Liver (tissue), 8 donors: ENCODE measurements at regions not wholly inside any gene's neighbourhood (a gene's known extent, or its start where the extent isn't known, plus 50 kb on each side); places are given as distances from the start of the nearest gene placed in this dataset.

Experiments used
- DNase-seq: peaks from one replicate; pipeline ENCODE4 v3.0.0-alpha.2; 2017; ENCODE audit warnings: low spot score
- H3K27ac ChIP-seq, 2 donors: one replicate each; pipeline ENCODE4 v1.7.0; 2013; ENCODE audit warnings: inconsistent platforms in 2 of 2, low read length in 2 of 2, control low read depth in 1 of 2, low read depth in 1 of 2, mild to moderate bottlenecking in 1 of 2
- H3K27me3 ChIP-seq, 4 donors: one replicate each; pipeline versions ENCODE4 v1.6.1 to v1.7.0; 2013; ENCODE audit warnings: low read length in 3 of 4, inconsistent platforms in 1 of 4, mild to moderate bottlenecking in 1 of 4, moderate library complexity in 1 of 4; ENCODE audit not compliant: control insufficient read depth in 4 of 4, insufficient read depth in 4 of 4
- H3K36me3 ChIP-seq, 4 donors: one replicate each; pipeline versions ENCODE4 v1.6.1 to v1.7.0; 2013; ENCODE audit warnings: low read length in 3 of 4, mild to moderate bottlenecking in 3 of 4, low read depth in 1 of 4, moderate library complexity in 1 of 4; ENCODE audit not compliant: control insufficient read depth in 4 of 4, insufficient read depth in 3 of 4
- H3K4me1 ChIP-seq, 4 donors: one replicate each; pipeline versions ENCODE4 v1.6.1 to v1.7.0; 2013; ENCODE audit warnings: low read length in 3 of 4, mild to moderate bottlenecking in 3 of 4, moderate library complexity in 1 of 4; ENCODE audit not compliant: control insufficient read depth in 4 of 4, insufficient read depth in 4 of 4
- H3K4me3 ChIP-seq, 3 donors: one replicate each; pipeline versions ENCODE4 v1.6.1 to v1.7.0; 2013; ENCODE audit warnings: low read length in 3 of 3, control low read depth in 1 of 3, low read depth in 1 of 3, mild to moderate bottlenecking in 1 of 3
- H3K9ac ChIP-seq, 2 donors: one replicate each; pipeline ENCODE4 v1.7.0; 2013; ENCODE audit warnings: low read length in 2 of 2, mild to moderate bottlenecking in 2 of 2, moderate library complexity in 2 of 2, control low read depth in 1 of 2, low read depth in 1 of 2
- H3K9me3 ChIP-seq, 4 donors: one replicate each; pipeline versions ENCODE4 v1.6.1 to v1.7.0; 2013; ENCODE audit warnings: low read length in 3 of 4; ENCODE audit not compliant: control insufficient read depth in 4 of 4
- ATF3 ChIP-seq: IDR thresholded peaks from 2 replicates; pipeline ENCODE4 v1.6.1; 2016; ENCODE audit warnings: antibody characterized with exemption
- CTCF ChIP-seq: fragments of 150-350 bp; IDR thresholded peaks from 2 replicates; pipeline ENCODE4 v1.5.1; 2017; ENCODE audit warnings: improper control_type of control experiment, low read depth, low read length; ENCODE audit not compliant: missing input control
- FOXA1 ChIP-seq: IDR thresholded peaks from 2 replicates; pipeline ENCODE4 v1.6.1; 2016; ENCODE audit warnings: antibody characterized with exemption
- GABPA ChIP-seq, 2 donors: IDR thresholded peaks in 1 of 2; conservative IDR thresholded peaks in 1 of 2; 2 replicates each; pipeline ENCODE4 v1.6.1; 2016; ENCODE audit warnings: antibody characterized with exemption in 2 of 2, mild to moderate bottlenecking in 1 of 2, moderate library complexity in 1 of 2
- HNF4A ChIP-seq, 2 donors: conservative IDR thresholded peaks; 2 replicates each; pipeline ENCODE4 v1.6.1; 2016; ENCODE audit warnings: antibody characterized with exemption in 2 of 2, mild to moderate bottlenecking in 2 of 2
- HNF4G ChIP-seq: IDR thresholded peaks from 2 replicates; pipeline ENCODE4 v1.6.1; 2016; ENCODE audit warnings: antibody characterized with exemption
- JUND ChIP-seq, 2 donors: IDR thresholded peaks; 2 replicates each; pipeline ENCODE4 v1.6.1; 2016; ENCODE audit warnings: antibody characterized with exemption in 2 of 2
- MAX ChIP-seq: IDR thresholded peaks from 2 replicates; pipeline ENCODE4 v1.6.1; 2016; ENCODE audit warnings: antibody characterized with exemption
- RAD21 ChIP-seq, 2 donors: IDR thresholded peaks; 2 replicates each; pipeline ENCODE4 v1.6.1; 2016; ENCODE audit warnings: antibody characterized with exemption in 2 of 2, mild to moderate bottlenecking in 2 of 2
- REST ChIP-seq: IDR thresholded peaks from 2 replicates; pipeline ENCODE4 v1.6.1; 2016; ENCODE audit warnings: antibody characterized with exemption, mild to moderate bottlenecking
- RXRA ChIP-seq, 2 donors: IDR thresholded peaks; 2 replicates each; pipeline ENCODE4 v1.6.1; 2017 to 2018; ENCODE audit warnings: antibody characterized with exemption in 2 of 2, mild to moderate bottlenecking in 1 of 2
- SP1 ChIP-seq: IDR thresholded peaks from 2 replicates; pipeline ENCODE4 v1.6.1; 2018; ENCODE audit warnings: antibody characterized with exemption, mild to moderate bottlenecking
- TAF1 ChIP-seq: conservative IDR thresholded peaks from 2 replicates; pipeline ENCODE4 v1.6.1; 2016; ENCODE audit warnings: antibody characterized with exemption, mild to moderate bottlenecking
- YY1 ChIP-seq: IDR thresholded peaks from 2 replicates; pipeline ENCODE4 v1.6.1; 2016; ENCODE audit warnings: antibody characterized with exemption, mild to moderate bottlenecking
- ZBTB33 ChIP-seq: IDR thresholded peaks from 2 replicates; pipeline ENCODE4 v1.6.1; 2016; ENCODE audit warnings: antibody characterized with exemption
- WGBS: extraction: QIAGEN DNeasy Blood & Tissue Kit; methylation state at CpG from one replicate; pipeline ENCODE4 v1.1.7; 2013; 5-methylcytosine and 5-hydroxymethylcytosine counted together
- donor health status: healthy.
- donor health status: healthy.
- donor health status: healthy.
- donor health status: healthy.
- donor health status: healthy.

GRCh38 chr2:180910831-180911665, 69.4 kb upstream of the UBE2E3 start:
- DNase-seq: no peak
- no peak overlapping the region for H3K27ac ChIP-seq
- no peak overlapping the region for H3K9ac ChIP-seq
- no peaks in the 10 kb centered on the region for H3K27me3 ChIP-seq
- H3K4me3 ChIP-seq: no peak overlapping the region
- no peaks in the 10 kb centered on the region for H3K9me3 ChIP-seq
- H3K4me1 ChIP-seq: no peaks in the 10 kb centered on the region
- H3K36me3 ChIP-seq: no peaks in the 10 kb centered on the region
- TF ChIP-seq GABPA (IDR thresholded peaks at IDR 0.05 in 1 of 2, conservative IDR thresholded peaks at IDR 0.05 in 1 of 2) (no peak), RAD21 (IDR thresholded peaks at IDR 0.05) (no peak), FOXA1 (no peak), SP1 (no peak), JUND (IDR thresholded peaks at IDR 0.05) (no peak), YY1 (no peak), REST (no peak), CTCF (no peak), TAF1 (no peak), HNF4G (no peak), ZBTB33 (no peak), ATF3 (no peak), HNF4A (conservative IDR thresholded peaks at IDR 0.05) (no peak), RXRA (IDR thresholded peaks at IDR 0.05) (no peak), MAX (no peak)
- WGBS: 86% methylated on average over 9 of the region's 9 CpGs
